Caco-2 (cell line): ENCODE measurements at regions not wholly inside any gene's neighbourhood (a gene's known extent, or its start where the extent isn't known, plus 50 kb on each side); places are given as distances from the start of the nearest gene placed in this dataset.

Source experiments
- BruUV-seq: library from RNA; stranded (reverse); fragments of 400-500 nt; replicated peaks from 2 replicates; lab custom pipeline; 2021; lab: Mats Ljungman, UMichigan
- CTCF ChIA-PET: fragments of 300-600 bp; sonication (Branson Sonifier 250); formaldehyde crosslinking; loops from one replicate; lab custom pipeline; 2022; ENCODE audit warnings: antibody characterized with exemption; lab: Charles Lee
- POLR2A ChIA-PET: fragments of 300-600 bp; sonication (Branson Sonifier 250); formaldehyde crosslinking; loops from one replicate; lab custom pipeline; 2022; ENCODE audit warnings: antibody characterized with exemption; lab: Charles Lee
- DNase-seq, 2 experiments: peaks; one replicate each; pipeline versions ENCODE4 v3.0.0 to v3.0.0-alpha.2; 2020 to 2022
- H3K27me3 ChIP-seq: replicated peaks from 2 replicates; pipeline ENCODE4 v1.6.0; 2011; ENCODE audit warnings: low read length; ENCODE audit not compliant: control insufficient read depth, insufficient read depth
- H3K36me3 ChIP-seq: 2 replicates; pipeline ENCODE4 v1.5.1; 2011; ENCODE audit warnings: low read length; ENCODE audit not compliant: control insufficient read depth, insufficient read depth
- H3K4me1 ChIP-seq: fragments of 250-450 bp; sonication (Bioruptor Pico); 2 replicates; pipeline ENCODE4 v1.5.1; 2020; ENCODE audit warnings: mild to moderate bottlenecking
- H3K4me3 ChIP-seq: 2 replicates; pipeline ENCODE4 v1.5.1; 2011; ENCODE audit warnings: low read depth, mild to moderate bottlenecking, control low read depth, low read length
- H3K9me3 ChIP-seq: fragments of 250-450 bp; sonication (Bioruptor Pico); 2 replicates; pipeline ENCODE4 v1.5.1; 2020; ENCODE audit warnings: mild to moderate bottlenecking, moderate library complexity
- H3K27ac Mint-ChIP-seq: one replicate; pipeline ENCODE4 v1.8.0; 2022; ENCODE audit warnings: mixed read lengths; ENCODE audit not compliant: unreplicated experiment
- H3K27me3 Mint-ChIP-seq: one replicate; pipeline ENCODE4 v1.8.0; 2022; ENCODE audit warnings: mixed read lengths; ENCODE audit not compliant: insufficient read depth, unreplicated experiment
- H3K36me3 Mint-ChIP-seq: one replicate; pipeline ENCODE4 v1.8.0; 2022; ENCODE audit warnings: mild to moderate bottlenecking, mixed read lengths; ENCODE audit not compliant: insufficient read depth, unreplicated experiment
- H3K4me1 Mint-ChIP-seq: one replicate; pipeline ENCODE4 v1.8.0; 2022; ENCODE audit warnings: low read depth, mixed read lengths; ENCODE audit not compliant: unreplicated experiment
- H3K4me3 Mint-ChIP-seq: one replicate; pipeline ENCODE4 v1.8.0; 2022; ENCODE audit warnings: mild to moderate bottlenecking, moderate library complexity, mixed read lengths; ENCODE audit not compliant: unreplicated experiment
- H3K9me3 Mint-ChIP-seq: one replicate; pipeline ENCODE4 v1.8.0; 2022; ENCODE audit warnings: mixed read lengths; ENCODE audit not compliant: unreplicated experiment
- intact Hi-C: fragments of 100-400 bp; cut with micrococcal nuclease; formaldehyde crosslinking; loops from one replicate; pipeline ENCODE4 v1.10.0; 2022; ENCODE audit not compliant: unreplicated experiment
- TF ChIP-seq, protein P1 (sequence below), 2 experiments: fragments of 200-600 bp in 1 of 2; IDR thresholded peaks; 1 replicate in 1 of 2; 2 replicates in 1 of 2; pipeline versions ENCODE4 v1.5.1 to v1.8.0; 2011 to 2022; ENCODE audit warnings: antibody characterized with exemption in 1 of 2, control low read depth in 1 of 2, inconsistent platforms in 1 of 2, low read depth in 1 of 2, low read length in 1 of 2, mild to moderate bottlenecking in 1 of 2, moderate library complexity in 1 of 2; ENCODE audit not compliant: insufficient read depth in 1 of 2, severe bottlenecking in 1 of 2, unreplicated experiment in 1 of 2

DNA sequence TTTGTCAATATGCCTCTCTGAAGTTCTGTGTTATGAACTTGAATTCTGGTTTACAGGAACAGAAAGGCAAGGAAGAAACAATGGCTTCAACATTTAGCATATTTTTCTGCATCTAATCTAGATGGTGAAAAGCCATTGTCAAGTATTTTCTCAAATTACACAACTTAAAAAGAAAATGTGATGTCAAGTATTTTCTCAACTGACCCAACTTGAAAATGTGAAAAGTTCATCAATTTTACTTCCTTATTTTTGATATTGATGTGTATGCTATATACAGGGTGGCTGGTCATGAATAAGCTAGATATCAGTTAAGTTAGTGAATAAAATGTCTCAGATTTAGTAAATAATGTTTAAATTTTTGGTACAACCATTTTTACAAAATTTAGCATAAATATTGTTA lies 196.7 kb downstream of the ALX1 start:
- Mint-ChIP-seq H3K9me3 (peaks cover 6% of the 10 kb centered on the region), H3K36me3 (no peaks in the 10 kb centered on the region), H3K27me3 (no peaks in the 10 kb centered on the region), H3K27ac (no peak overlapping the region), H3K4me3 (no peak overlapping the region), H3K4me1 (no peaks in the 10 kb centered on the region)
- Histone ChIP-seq H3K9me3 (no peaks in the 10 kb centered on the region), H3K36me3 (no peaks in the 10 kb centered on the region), H3K4me3 (no peak overlapping the region), H3K4me1 (no peaks in the 10 kb centered on the region), H3K27me3 (no peaks in the 10 kb centered on the region)
- intact Hi-C loops: no loop called here
- TF ChIP-seq, protein P1, sequence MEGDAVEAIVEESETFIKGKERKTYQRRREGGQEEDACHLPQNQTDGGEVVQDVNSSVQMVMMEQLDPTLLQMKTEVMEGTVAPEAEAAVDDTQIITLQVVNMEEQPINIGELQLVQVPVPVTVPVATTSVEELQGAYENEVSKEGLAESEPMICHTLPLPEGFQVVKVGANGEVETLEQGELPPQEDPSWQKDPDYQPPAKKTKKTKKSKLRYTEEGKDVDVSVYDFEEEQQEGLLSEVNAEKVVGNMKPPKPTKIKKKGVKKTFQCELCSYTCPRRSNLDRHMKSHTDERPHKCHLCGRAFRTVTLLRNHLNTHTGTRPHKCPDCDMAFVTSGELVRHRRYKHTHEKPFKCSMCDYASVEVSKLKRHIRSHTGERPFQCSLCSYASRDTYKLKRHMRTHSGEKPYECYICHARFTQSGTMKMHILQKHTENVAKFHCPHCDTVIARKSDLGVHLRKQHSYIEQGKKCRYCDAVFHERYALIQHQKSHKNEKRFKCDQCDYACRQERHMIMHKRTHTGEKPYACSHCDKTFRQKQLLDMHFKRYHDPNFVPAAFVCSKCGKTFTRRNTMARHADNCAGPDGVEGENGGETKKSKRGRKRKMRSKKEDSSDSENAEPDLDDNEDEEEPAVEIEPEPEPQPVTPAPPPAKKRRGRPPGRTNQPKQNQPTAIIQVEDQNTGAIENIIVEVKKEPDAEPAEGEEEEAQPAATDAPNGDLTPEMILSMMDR (IDR thresholded peaks at IDR 0.05; ENCODE audit: insufficient read depth in 1 of 2, low read depth in 1 of 2, low read length in 1 of 2, severe bottlenecking in 1 of 2, unreplicated experiment in 1 of 2): no peak
- no TSS peak for BruUV-seq
- ChIA-PET CTCF (interaction anchor here (1.0 kb wide), 1 partner anchor 391 kb away, joined by 5 read pairs; no protein-coding TSS in a partner anchor), POLR2A (no interaction called here)
- DNase-seq: no peak

DNA sequence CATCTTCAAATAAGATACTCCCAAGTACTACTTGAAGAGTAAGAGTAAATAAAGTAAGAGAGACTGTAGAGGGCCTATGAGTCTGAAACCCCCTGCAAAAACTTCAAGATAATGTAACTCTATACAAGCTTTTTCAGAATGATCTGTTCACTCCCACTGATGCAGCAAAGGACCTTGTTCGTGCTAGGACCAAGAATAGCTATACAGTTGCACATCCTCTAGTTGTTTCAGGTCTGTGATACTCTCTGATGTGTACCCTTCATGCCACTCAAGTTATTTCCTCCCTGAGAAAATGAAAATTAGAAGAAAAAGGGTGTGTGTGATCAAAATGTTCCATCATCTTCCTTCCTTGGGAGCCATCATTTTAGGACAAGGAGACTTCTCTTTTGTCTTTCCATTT lies 204.4 kb downstream of the ALX1 start:
- Mint-ChIP-seq H3K36me3 (no peaks in the 10 kb centered on the region), H3K4me1 (no peaks in the 10 kb centered on the region), H3K27me3 (no peaks in the 10 kb centered on the region), H3K9me3 (no peaks in the 10 kb centered on the region), H3K4me3 (no peak overlapping the region), H3K27ac (no peak overlapping the region)
- H3K9me3 ChIP-seq: no peaks in the 10 kb centered on the region
- H3K27me3 ChIP-seq: no peaks in the 10 kb centered on the region
- no peaks in the 10 kb centered on the region for H3K4me1 ChIP-seq
- TF ChIP-seq, protein P1 (IDR thresholded peaks at IDR 0.05; ENCODE audit: insufficient read depth in 1 of 2, low read depth in 1 of 2, low read length in 1 of 2, severe bottlenecking in 1 of 2, unreplicated experiment in 1 of 2): no peak
- intact Hi-C loops: no loop called here
- H3K36me3 ChIP-seq: no peaks in the 10 kb centered on the region
- H3K4me3 ChIP-seq: no peak overlapping the region
- BruUV-seq: no TSS peak
- CTCF ChIA-PET: no interaction called here
- POLR2A ChIA-PET: no interaction called here
- no peak for DNase-seq

DNA sequence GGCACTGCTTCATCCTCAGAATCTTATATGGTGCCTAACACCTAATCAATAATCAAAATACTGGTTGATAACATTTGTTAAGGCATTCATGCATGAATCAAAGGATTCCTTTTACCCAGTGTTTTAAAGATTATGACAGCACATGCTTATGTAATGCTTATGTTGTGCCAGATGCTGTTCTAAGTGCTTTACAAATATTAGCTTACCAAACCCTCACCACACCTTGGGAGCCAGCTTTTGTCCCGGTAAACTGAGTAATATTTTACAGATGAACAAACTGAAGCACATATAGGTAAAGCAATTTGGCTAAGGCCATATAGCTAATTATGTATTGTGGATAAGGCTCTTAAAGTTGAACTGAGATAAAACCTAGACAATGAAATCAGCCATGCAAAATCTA lies 209.2 kb downstream of the ALX1 start:
- H3K36me3 ChIP-seq: no peaks in the 10 kb centered on the region
- no peak for DNase-seq
- H3K4me1 Mint-ChIP-seq: no peaks in the 10 kb centered on the region
- POLR2A ChIA-PET: no interaction called here
- H3K36me3 Mint-ChIP-seq: peaks cover 4% of the 10 kb centered on the region
- H3K4me1 ChIP-seq: no peaks in the 10 kb centered on the region
- TF ChIP-seq, protein P1 (IDR thresholded peaks at IDR 0.05; ENCODE audit: insufficient read depth in 1 of 2, low read depth in 1 of 2, low read length in 1 of 2, severe bottlenecking in 1 of 2, unreplicated experiment in 1 of 2): no peak
- intact Hi-C loops: loop anchor here (5.0 kb wide), 1 partner anchor 88 kb away; no protein-coding TSS in a partner anchor
- H3K27me3 ChIP-seq: no peaks in the 10 kb centered on the region
- H3K27ac Mint-ChIP-seq: no peak overlapping the region
- peaks cover 8% of the 10 kb centered on the region for H3K9me3 Mint-ChIP-seq
- BruUV-seq: no TSS peak
- CTCF ChIA-PET: no interaction called here
- H3K4me3 Mint-ChIP-seq: no peak overlapping the region
- H3K27me3 Mint-ChIP-seq: no peaks in the 10 kb centered on the region
- no peaks in the 10 kb centered on the region for H3K9me3 ChIP-seq
- no peak overlapping the region for H3K4me3 ChIP-seq
